WTC11 (cell line): ENCODE measurements at regions not wholly inside any gene's neighbourhood (a gene's known extent, or its start where the extent isn't known, plus 50 kb on each side); places are given as distances from the start of the nearest gene placed in this dataset.

Experiments
- ATF6 ChIP-seq: sonication (generic); formaldehyde crosslinking; IDR thresholded peaks from 2 replicates; pipeline ENCODE4 v1.8.1; 2023; ENCODE audit warnings: mild to moderate bottlenecking, missing genetic modification reagents
- CTCF ChIP-seq: fragments of 200-600 bp; IDR thresholded peaks from 2 replicates; pipeline ENCODE4 v1.8.0; 2022; ENCODE audit warnings: antibody characterized with exemption
- GTF2I ChIP-seq: fragments of 250-450 bp; sonication (Bioruptor Pico); conservative IDR thresholded peaks from 2 replicates; pipeline ENCODE4 v1.4.0; 2021; ENCODE audit warnings: mild to moderate bottlenecking
- MAX ChIP-seq: sonication (generic); formaldehyde crosslinking; IDR thresholded peaks from 2 replicates; pipeline ENCODE4 v1.8.0; 2022; ENCODE audit warnings: mild to moderate bottlenecking, missing genetic modification reagents
- MXD4 ChIP-seq: fragments of 250-450 bp; sonication (Bioruptor Pico); IDR thresholded peaks from 2 replicates; pipeline ENCODE4 v1.8.0; 2021; ENCODE audit warnings: mild to moderate bottlenecking, moderate library complexity, borderline replicate concordance
- NR3C1 ChIP-seq: sonication (generic); formaldehyde crosslinking; conservative IDR thresholded peaks from 2 replicates; pipeline ENCODE4 v1.8.1; 2023; ENCODE audit warnings: low read depth, mild to moderate bottlenecking, missing genetic modification reagents
- RELA ChIP-seq: sonication (generic); formaldehyde crosslinking; IDR thresholded peaks from 2 replicates; pipeline ENCODE4 v1.8.1; 2022; ENCODE audit warnings: missing genetic modification reagents, mild to moderate bottlenecking, borderline replicate concordance
- ZBTB43 ChIP-seq: sonication (generic); formaldehyde crosslinking; IDR thresholded peaks from 2 replicates; pipeline ENCODE4 v1.8.1; 2023; ENCODE audit warnings: mild to moderate bottlenecking, missing genetic modification reagents

GRCh38 chr5:74174366-74174765 is 466.2 kb downstream of the ENC1 start:
- TF ChIP-seq GTF2I (CRISPR knock-in tag) (no peak), MAX (CRISPR knock-in tag) (no peak), ZBTB43 (no peak), MXD4 (CRISPR knock-in tag) (no peak), ATF6 (CRISPR knock-in tag) (no peak), CTCF (no peak), RELA (CRISPR knock-in tag) (no peak), NR3C1 (CRISPR knock-in tag) (no peak)
